ENCODE measurements at regions not wholly inside any gene's neighbourhood (a gene's known extent, or its start where the extent isn't known, plus 50 kb on each side); places are given as distances from the start of the nearest gene placed in this dataset.

- ChIA-PET CTCF (no interaction called here), POLR2A (ENCODE audit: unreplicated experiment) (no interaction called here)
- H3K79me2 ChIP-seq (ENCODE audit: low read length), result no peaks in the 10 kb centered on the region
- H3K4me1 ChIP-seq (ENCODE audit: insufficient read depth, low read length), result peaks cover 6% of the 10 kb centered on the region; the same call in 1 of the 2 replicates
- H3F3A ChIP-seq (ENCODE audit: low read length, unreplicated experiment), result no peaks in the 10 kb centered on the region
- ATAC-seq, result no peak
- H3K4me3 ChIP-seq (ENCODE audit: low read length), result no peak overlapping the region
- TF ChIP-seq EZH2 (IDR thresholded peaks at IDR 0.05; ENCODE audit: low read length, unreplicated experiment) (no peak), EZH2phosphoT487 (IDR thresholded peaks at IDR 0.05; ENCODE audit: borderline replicate concordance, low read length) (no peak), CTCF (conservative IDR thresholded peaks at IDR 0.05; ENCODE audit: low read depth, low read length) (no peak)
- H3K4me2 ChIP-seq (ENCODE audit: low read length), result no peak overlapping the region
- no peak overlapping the region for H3K27ac ChIP-seq (ENCODE audit: low read length)
- H4K20me1 ChIP-seq (ENCODE audit: low read length), result no peaks in the 10 kb centered on the region
- H3K27me3 ChIP-seq (ENCODE audit: low read length), result no peaks in the 10 kb centered on the region
- no peak overlapping the region for H2AFZ ChIP-seq (ENCODE audit: low read length)
- no peaks in the 10 kb centered on the region for H3K9me3 ChIP-seq (ENCODE audit: low read length)
- H3K9ac ChIP-seq (ENCODE audit: low read length), result no peak overlapping the region
- BruUV-seq (replicated peaks), result no TSS peak
- no peaks in the 10 kb centered on the region for H3K36me3 ChIP-seq (ENCODE audit: low read depth, low read length)
- intact Hi-C loops (cut with micrococcal nuclease), result loop anchor here (2.0 kb wide), 1 partner anchor 105 kb away; no protein-coding TSS in a partner anchor
- no peak for DNase-seq
- no peaks in the 10 kb centered on the region for H3K9me2 ChIP-seq (replicated peaks; ENCODE audit: low read length)
These were observed 703.4 kb downstream of the EPM2A start for GRCh38 chr6:145031962-145032361.

GRCh38 chr6:145032562-145033145 lies 702.7 kb downstream of the EPM2A start:
- BruUV-seq (replicated peaks), result no TSS peak
- intact Hi-C loops (cut with micrococcal nuclease), result loop anchor here (2.0 kb wide), 1 partner anchor 104 kb away; no protein-coding TSS in a partner anchor
- Histone ChIP-seq H3K9me2 (replicated peaks; ENCODE audit: low read length) (no peaks in the 10 kb centered on the region), H3K4me1 (ENCODE audit: insufficient read depth, low read length) (peaks cover 4% of the 10 kb centered on the region; the same call in 1 of the 2 replicates), H3K4me2 (ENCODE audit: low read length) (no peak overlapping the region), H3K36me3 (ENCODE audit: low read depth, low read length) (no peaks in the 10 kb centered on the region), H3F3A (ENCODE audit: low read length, unreplicated experiment) (no peaks in the 10 kb centered on the region), H2AFZ (ENCODE audit: low read length) (no peak overlapping the region), H3K27ac (ENCODE audit: low read length) (no peak overlapping the region), H3K27me3 (ENCODE audit: low read length) (no peaks in the 10 kb centered on the region), H3K9ac (ENCODE audit: low read length) (no peak overlapping the region), H3K9me3 (ENCODE audit: low read length) (no peaks in the 10 kb centered on the region), H3K79me2 (ENCODE audit: low read length) (no peaks in the 10 kb centered on the region), H3K4me3 (ENCODE audit: low read length) (no peak overlapping the region), H4K20me1 (ENCODE audit: low read length) (no peaks in the 10 kb centered on the region)
- ChIA-PET POLR2A (ENCODE audit: unreplicated experiment) (no interaction called here), CTCF (no interaction called here)
- ATAC-seq (no peak), DNase-seq (no peak)
- TF ChIP-seq EZH2 (IDR thresholded peaks at IDR 0.05; ENCODE audit: low read length, unreplicated experiment), result no peak
- no peak for TF ChIP-seq CTCF (conservative IDR thresholded peaks at IDR 0.05; ENCODE audit: low read depth, low read length)
- no peak for TF ChIP-seq EZH2phosphoT487 (IDR thresholded peaks at IDR 0.05; ENCODE audit: borderline replicate concordance, low read length)

- ChIA-PET POLR2A (ENCODE audit: unreplicated experiment) (no interaction called here), CTCF (no interaction called here)
- Histone ChIP-seq H3K9ac (ENCODE audit: low read length) (no peak overlapping the region), H3K36me3 (ENCODE audit: low read depth, low read length) (no peaks in the 10 kb centered on the region), H3K4me3 (ENCODE audit: low read length) (no peak overlapping the region), H3K79me2 (ENCODE audit: low read length) (no peaks in the 10 kb centered on the region), H3K4me2 (ENCODE audit: low read length) (no peak overlapping the region), H3K4me1 (ENCODE audit: insufficient read depth, low read length) (no peaks in the 10 kb centered on the region), H3K27me3 (ENCODE audit: low read length) (no peaks in the 10 kb centered on the region), H2AFZ (ENCODE audit: low read length) (no peak overlapping the region), H3K9me2 (replicated peaks; ENCODE audit: low read length) (no peaks in the 10 kb centered on the region), H4K20me1 (ENCODE audit: low read length) (no peaks in the 10 kb centered on the region), H3K9me3 (ENCODE audit: low read length) (no peaks in the 10 kb centered on the region), H3K27ac (ENCODE audit: low read length) (no peak overlapping the region), H3F3A (ENCODE audit: low read length, unreplicated experiment) (no peaks in the 10 kb centered on the region)
- DNase-seq (no peak), ATAC-seq (no peak)
- intact Hi-C loops (cut with micrococcal nuclease), result no loop called here
- BruUV-seq (replicated peaks), result no TSS peak
- TF ChIP-seq EZH2phosphoT487 (IDR thresholded peaks at IDR 0.05; ENCODE audit: borderline replicate concordance, low read length) (no peak), EZH2 (IDR thresholded peaks at IDR 0.05; ENCODE audit: low read length, unreplicated experiment) (no peak), CTCF (conservative IDR thresholded peaks at IDR 0.05; ENCODE audit: low read depth, low read length) (no peak)
These were observed 700.7 kb downstream of the EPM2A start for GRCh38 chr6:145034664-145035063.

Measured in PC-3 (cell line).